Bronchial epithelial cell (primary cell): ENCODE measurements at regions not wholly inside any gene's neighbourhood (a gene's known extent, or its start where the extent isn't known, plus 50 kb on each side); places are given as distances from the start of the nearest gene placed in this dataset.

Experiments
- DNase-seq: peaks from one replicate; pipeline ENCODE4 v3.0.0-alpha.2; 2010; ENCODE audit warnings: low read depth
- FAIRE-seq: peaks from 2 replicates; lab custom pipeline; 2011; peaks lifted over from hg19 to GRCh38; lab: Jason Lieb, UNC
- H3K27me3 ChIP-seq: 2 replicates; pipeline ENCODE4 v1.5.1; 2011; ENCODE audit warnings: low read length; ENCODE audit not compliant: control insufficient read depth, insufficient read depth
- H3K36me3 ChIP-seq: 2 replicates; pipeline ENCODE4 v1.5.1; 2011; ENCODE audit warnings: low read length; ENCODE audit not compliant: control insufficient read depth, insufficient read depth
- H3K4me3 ChIP-seq: 2 replicates; pipeline ENCODE4 v1.5.1; 2011; ENCODE audit warnings: mild to moderate bottlenecking, low read depth, low read length, control low read depth
- CTCF ChIP-seq: IDR thresholded peaks from 2 replicates; pipeline ENCODE4 v1.5.1; 2011; ENCODE audit warnings: mild to moderate bottlenecking, moderate library complexity, low read length, control low read depth, inconsistent platforms; ENCODE audit not compliant: insufficient read depth, severe bottlenecking

DNA sequence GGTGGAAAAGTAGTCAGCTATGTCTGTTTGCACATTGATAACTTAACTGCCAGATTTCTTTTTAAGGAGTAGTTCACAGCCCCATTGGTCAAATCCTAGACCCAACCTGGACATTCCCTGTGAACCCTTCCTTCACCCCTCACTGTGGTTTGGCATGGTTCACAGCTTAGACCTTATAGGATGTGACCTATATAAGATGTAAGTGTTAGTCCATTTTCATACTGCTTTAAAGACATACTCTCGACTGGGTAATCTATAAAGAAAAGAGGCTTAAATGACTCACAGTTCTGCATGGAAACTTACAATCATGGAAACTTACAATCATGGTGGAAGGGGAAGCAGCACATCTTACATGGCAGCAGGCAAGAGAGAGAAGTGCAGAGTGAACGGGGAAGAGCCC, 1066.2 kb downstream of the TTLL7 start:
- Histone ChIP-seq H3K4me3 (no peak overlapping the region), H3K36me3 (no peaks in the 10 kb centered on the region), H3K27me3 (no peaks in the 10 kb centered on the region)
- FAIRE-seq: no peak
- TF ChIP-seq CTCF: no peak
- DNase-seq: no peak

- H3K36me3 ChIP-seq: no peaks in the 10 kb centered on the region
- no peak for TF ChIP-seq CTCF
- no peaks in the 10 kb centered on the region for H3K27me3 ChIP-seq
- FAIRE-seq (no peak), DNase-seq (no peak)
- no peak overlapping the region for H3K4me3 ChIP-seq
These were observed 1066.7 kb downstream of the TTLL7 start for GRCh38 chr1:82932207-82932606.

- H3K36me3 ChIP-seq: no peaks in the 10 kb centered on the region
- no peak for DNase-seq
- TF ChIP-seq CTCF: no peak
- H3K27me3 ChIP-seq: no peaks in the 10 kb centered on the region
- FAIRE-seq: no peak
- H3K4me3 ChIP-seq: no peak overlapping the region
These were observed 1067.9 kb downstream of the TTLL7 start for GRCh38 chr1:82931006-82931405.

GRCh38 chr1:82927753-82928152, 1071.2 kb downstream of the TTLL7 start:
- Histone ChIP-seq H3K36me3 (no peaks in the 10 kb centered on the region), H3K4me3 (no peak overlapping the region), H3K27me3 (no peaks in the 10 kb centered on the region)
- TF ChIP-seq CTCF: no peak
- no peak for FAIRE-seq
- DNase-seq: no peak

- DNase-seq: no peak
- FAIRE-seq: no peak
- no peak for TF ChIP-seq CTCF
- Histone ChIP-seq H3K4me3 (no peak overlapping the region), H3K36me3 (no peaks in the 10 kb centered on the region), H3K27me3 (no peaks in the 10 kb centered on the region)
These were observed 1074.3 kb downstream of the TTLL7 start for GRCh38 chr1:82924666-82925065.

DNA sequence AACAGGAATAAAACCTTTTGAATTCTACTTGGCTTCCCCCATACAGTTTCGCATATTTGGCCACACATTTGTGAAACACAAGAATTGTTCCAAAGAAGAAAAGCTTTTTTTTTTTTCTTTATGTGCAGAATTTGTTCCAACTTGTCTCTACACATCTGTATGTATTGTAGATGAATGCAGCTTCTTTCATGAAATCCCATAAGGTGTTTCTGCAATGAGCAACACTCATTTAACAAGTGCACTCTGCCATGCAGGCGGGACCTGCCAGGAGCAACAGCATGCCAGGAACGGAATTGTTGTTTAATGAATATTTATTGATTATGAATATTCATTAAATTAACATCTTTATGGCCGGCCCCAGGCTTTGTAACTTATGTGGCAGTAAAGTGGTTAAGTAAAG, 1075.0 kb downstream of the TTLL7 start:
- no peak for FAIRE-seq

More for the DNA sequence above, 1075.0 kb downstream of the TTLL7 start:
- peak; percentile 16 for DNase-seq
- Histone ChIP-seq H3K27me3 (no peaks in the 10 kb centered on the region), H3K36me3 (no peaks in the 10 kb centered on the region), H3K4me3 (no peak overlapping the region)
- no peak for TF ChIP-seq CTCF
